22Rv1 (cell line): ENCODE measurements at regions not wholly inside any gene's neighbourhood (a gene's known extent, or its start where the extent isn't known, plus 50 kb on each side); places are given as distances from the start of the nearest gene placed in this dataset.

ENCODE experiments used
- ZFX ChIP-seq: fragments of 450-650 bp; IDR thresholded peaks from 2 replicates; pipeline ENCODE4 v1.6.1; 2017; ENCODE audit warnings: antibody characterized with exemption, borderline replicate concordance
- TF ChIP-seq, protein P1 (sequence below): fragments of 450-650 bp; IDR thresholded peaks from 2 replicates; pipeline ENCODE4 v1.5.1; 2017; ENCODE audit warnings: mild to moderate bottlenecking

DNA sequence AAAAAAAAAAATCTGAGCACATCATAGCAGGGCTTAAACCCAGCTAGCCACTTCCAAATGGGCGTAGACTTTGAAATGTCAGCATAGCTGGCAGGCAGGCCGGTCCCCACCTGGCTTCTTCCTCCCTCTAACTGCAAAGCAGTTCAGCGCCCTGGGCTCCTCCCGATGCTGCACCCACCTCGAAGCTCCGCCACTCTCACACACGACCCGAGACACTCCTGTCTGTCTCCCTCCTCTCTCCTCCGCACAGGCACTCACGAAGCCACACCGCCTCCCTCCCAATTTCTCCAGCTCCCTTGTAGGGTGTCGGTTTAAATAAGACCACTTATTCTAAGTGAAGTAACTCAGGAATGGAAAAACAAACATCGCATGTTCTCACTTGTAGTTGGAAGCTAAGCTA is 301.3 kb downstream of the NPHP4 start:
- TF ChIP-seq, protein P1, sequence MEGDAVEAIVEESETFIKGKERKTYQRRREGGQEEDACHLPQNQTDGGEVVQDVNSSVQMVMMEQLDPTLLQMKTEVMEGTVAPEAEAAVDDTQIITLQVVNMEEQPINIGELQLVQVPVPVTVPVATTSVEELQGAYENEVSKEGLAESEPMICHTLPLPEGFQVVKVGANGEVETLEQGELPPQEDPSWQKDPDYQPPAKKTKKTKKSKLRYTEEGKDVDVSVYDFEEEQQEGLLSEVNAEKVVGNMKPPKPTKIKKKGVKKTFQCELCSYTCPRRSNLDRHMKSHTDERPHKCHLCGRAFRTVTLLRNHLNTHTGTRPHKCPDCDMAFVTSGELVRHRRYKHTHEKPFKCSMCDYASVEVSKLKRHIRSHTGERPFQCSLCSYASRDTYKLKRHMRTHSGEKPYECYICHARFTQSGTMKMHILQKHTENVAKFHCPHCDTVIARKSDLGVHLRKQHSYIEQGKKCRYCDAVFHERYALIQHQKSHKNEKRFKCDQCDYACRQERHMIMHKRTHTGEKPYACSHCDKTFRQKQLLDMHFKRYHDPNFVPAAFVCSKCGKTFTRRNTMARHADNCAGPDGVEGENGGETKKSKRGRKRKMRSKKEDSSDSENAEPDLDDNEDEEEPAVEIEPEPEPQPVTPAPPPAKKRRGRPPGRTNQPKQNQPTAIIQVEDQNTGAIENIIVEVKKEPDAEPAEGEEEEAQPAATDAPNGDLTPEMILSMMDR, result no peak
- no peak for TF ChIP-seq ZFX
